Large intestine (tissue), 3 donors: ENCODE measurements at regions not wholly inside any gene's neighbourhood (a gene's known extent, or its start where the extent isn't known, plus 50 kb on each side); places are given as distances from the start of the nearest gene placed in this dataset.

Experiments
- DNase-seq, 2 donors: peaks; one replicate each; pipeline versions ENCODE4 v3.0.0 to v3.0.0-alpha.2; 2013
- H3K27ac ChIP-seq: one replicate; pipeline ENCODE4 v1.5.1; 2013; ENCODE audit warnings: low read length
- H3K27me3 ChIP-seq: 2 replicates; pipeline ENCODE4 v1.6.1; 2013; ENCODE audit warnings: low read length; ENCODE audit not compliant: control insufficient read depth, insufficient read depth
- H3K36me3 ChIP-seq: 2 replicates; pipeline ENCODE4 v1.6.1; 2013; ENCODE audit warnings: low read length; ENCODE audit not compliant: control insufficient read depth, insufficient read depth
- H3K4me1 ChIP-seq: one replicate; pipeline ENCODE4 v1.6.1; 2013; ENCODE audit warnings: low read length; ENCODE audit not compliant: control insufficient read depth, insufficient read depth
- H3K4me3 ChIP-seq: one replicate; pipeline ENCODE4 v1.5.1; 2013; ENCODE audit warnings: low read length
- H3K9me3 ChIP-seq: one replicate; pipeline ENCODE4 v1.6.1; 2013; ENCODE audit warnings: mild to moderate bottlenecking, low read depth, low read length, moderate library complexity; ENCODE audit not compliant: control insufficient read depth
- WGBS: methylation state at CpG from one replicate; pipeline ENCODE4 v1.1.5; 2013; ENCODE audit warnings: low lambda C conversion rate; ENCODE audit not compliant: insufficient coverage; 5-methylcytosine and 5-hydroxymethylcytosine counted together

DNA sequence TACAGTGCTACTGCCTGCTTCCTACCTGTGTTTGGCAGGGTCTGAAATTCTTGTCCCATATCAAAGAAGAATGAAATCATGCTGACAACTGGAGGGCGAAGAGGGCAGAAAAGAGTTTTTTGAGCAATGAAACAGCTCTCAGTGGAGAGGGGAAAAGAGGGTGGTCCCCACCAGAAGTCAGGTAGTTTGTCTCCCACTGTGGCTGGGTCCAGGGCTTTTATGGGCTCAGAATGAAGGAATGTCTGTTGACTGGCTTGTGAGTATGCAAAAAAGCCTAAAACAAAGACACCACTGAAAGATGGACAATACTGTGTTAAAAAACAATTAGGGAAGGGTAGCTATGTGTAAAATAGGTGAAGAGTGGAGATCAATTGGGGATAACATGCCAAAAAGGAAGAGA is 115.0 kb downstream of the ADAM29 start:
- WGBS: no CpG with 5 or more reads among the region's 1 CpG
- no peaks in the 10 kb centered on the region for H3K27me3 ChIP-seq
- H3K4me1 ChIP-seq: no peaks in the 10 kb centered on the region
- DNase-seq: no peak
- no peak overlapping the region for H3K4me3 ChIP-seq
- H3K9me3 ChIP-seq: no peaks in the 10 kb centered on the region
- no peaks in the 10 kb centered on the region for H3K36me3 ChIP-seq
- H3K27ac ChIP-seq: no peak overlapping the region

DNA sequence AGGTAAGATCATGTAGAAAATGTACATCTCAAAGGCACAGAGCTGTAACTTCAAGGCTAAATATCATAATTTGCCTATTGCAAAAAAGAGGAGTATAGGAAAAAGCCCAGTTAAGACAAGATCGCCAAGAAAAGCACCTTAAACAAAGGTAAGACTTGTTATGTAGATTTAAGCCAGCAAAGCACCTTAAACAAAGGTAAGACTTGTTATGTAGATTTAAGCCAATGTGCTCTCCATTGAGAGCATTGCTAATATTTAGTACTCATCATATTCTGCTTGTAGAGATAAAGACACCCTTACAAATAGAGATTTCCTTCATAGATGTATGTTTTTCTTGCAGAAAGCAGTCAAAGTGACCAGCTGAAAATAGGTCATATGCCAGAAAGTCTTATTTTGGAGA is 115.8 kb downstream of the ADAM29 start:
- Histone ChIP-seq H3K27ac (no peak overlapping the region), H3K36me3 (no peaks in the 10 kb centered on the region), H3K4me3 (no peak overlapping the region), H3K4me1 (no peaks in the 10 kb centered on the region), H3K27me3 (no peaks in the 10 kb centered on the region), H3K9me3 (no peaks in the 10 kb centered on the region)
- DNase-seq: no peak
- no CpG with 5 or more reads among the region's 1 CpG for WGBS

DNA sequence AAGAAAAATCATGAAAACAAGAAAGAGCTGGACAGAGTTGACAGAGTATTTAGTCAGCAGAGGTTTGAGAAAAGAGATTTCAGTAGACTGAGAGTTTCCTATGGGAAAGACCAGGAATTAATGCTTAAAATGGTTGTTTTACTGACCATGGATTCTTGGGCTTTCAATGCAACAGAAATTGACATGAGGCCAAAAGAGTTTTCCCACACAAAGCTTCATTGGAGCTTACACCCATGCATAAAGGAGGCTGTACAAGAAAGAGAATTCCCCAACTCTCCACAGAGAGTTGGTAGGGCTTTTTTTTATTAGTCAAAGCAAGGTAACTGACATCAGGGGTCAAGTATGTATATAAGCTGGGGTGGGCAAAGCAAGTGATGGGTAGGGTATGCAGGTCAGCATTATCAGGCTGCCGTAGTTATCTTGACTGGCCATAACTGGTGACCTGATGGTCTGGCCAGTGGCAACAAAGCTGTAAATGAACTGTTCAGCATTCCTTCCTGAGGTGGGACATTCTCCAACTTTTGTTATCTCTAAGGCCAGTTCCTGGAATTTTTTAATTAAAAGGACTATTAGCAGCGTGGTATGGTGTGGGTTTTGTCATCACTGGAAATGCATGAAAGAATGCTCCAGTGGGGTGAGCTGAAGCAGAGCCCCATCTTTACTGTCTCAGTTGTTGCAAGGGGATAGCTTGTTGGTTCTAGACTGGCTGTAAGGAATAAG is 117.0 kb downstream of the ADAM29 start:
- H3K4me1 ChIP-seq: no peaks in the 10 kb centered on the region
- DNase-seq: no peak
- no peaks in the 10 kb centered on the region for H3K27me3 ChIP-seq
- H3K27ac ChIP-seq: no peak overlapping the region
- no peak overlapping the region for H3K4me3 ChIP-seq
- H3K36me3 ChIP-seq: no peaks in the 10 kb centered on the region
- no CpG with 5 or more reads among the region's 2 CpGs for WGBS
- no peaks in the 10 kb centered on the region for H3K9me3 ChIP-seq

DNA sequence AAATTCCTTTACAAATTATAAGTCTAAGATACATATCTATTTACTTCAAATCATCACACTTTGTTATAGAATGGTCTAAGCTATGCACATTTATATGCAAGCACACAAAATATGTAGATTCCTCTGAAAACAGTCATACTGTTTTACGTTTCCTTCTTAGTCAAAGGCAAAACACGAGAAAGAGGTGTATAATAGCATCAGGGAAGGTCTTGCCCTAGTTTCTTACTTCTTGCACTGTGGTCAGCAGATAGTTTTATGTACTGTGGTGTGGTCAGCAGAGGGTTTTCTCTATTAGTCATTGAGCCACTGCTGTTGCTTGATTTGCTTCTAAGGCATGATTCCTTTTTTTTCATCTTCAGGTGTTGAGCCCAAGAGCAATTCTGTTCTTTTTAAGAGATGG is 117.7 kb downstream of the ADAM29 start:
- no peaks in the 10 kb centered on the region for H3K9me3 ChIP-seq
- no CpG with 5 or more reads among the region's 2 CpGs for WGBS
- H3K27ac ChIP-seq: no peak overlapping the region
- no peaks in the 10 kb centered on the region for H3K4me1 ChIP-seq
- H3K36me3 ChIP-seq: no peaks in the 10 kb centered on the region
- no peak overlapping the region for H3K4me3 ChIP-seq
- DNase-seq: no peak
- H3K27me3 ChIP-seq: no peaks in the 10 kb centered on the region

DNA sequence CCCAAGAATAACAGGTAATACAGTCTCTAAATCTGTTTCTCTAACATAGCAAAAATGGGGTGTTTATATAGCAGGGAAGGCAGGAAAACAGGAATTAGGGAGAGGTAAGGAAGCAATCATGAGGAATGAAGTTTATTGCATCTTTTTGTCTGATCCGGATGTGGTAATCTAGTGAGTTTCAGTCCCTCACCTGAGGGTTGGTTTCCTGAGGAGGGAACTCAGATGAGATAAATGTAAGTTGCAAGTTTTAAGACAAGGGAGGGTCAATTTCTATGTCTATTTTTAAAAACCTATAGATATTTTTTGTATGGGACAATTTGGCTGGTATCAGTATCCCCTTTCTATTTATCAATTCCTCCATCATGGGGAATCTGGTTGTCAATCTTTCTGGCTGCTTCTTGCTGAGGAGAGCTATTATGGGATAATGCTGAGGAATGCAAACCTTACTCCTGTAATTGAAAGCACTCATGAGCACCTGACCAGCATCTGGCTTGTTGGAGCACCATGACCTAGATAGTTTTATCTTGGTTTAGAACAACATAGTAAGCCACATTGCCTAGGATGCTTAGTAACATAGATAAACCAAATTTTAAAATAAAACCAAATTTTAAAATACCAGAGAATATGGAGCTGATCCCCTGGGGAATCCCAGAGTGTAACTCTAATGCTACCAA is 130.1 kb downstream of the ADAM29 start:
- WGBS: no CpG with 5 or more reads among the region's 1 CpG
- no peak for DNase-seq
- Histone ChIP-seq H3K36me3 (no peaks in the 10 kb centered on the region), H3K4me1 (no peaks in the 10 kb centered on the region), H3K27ac (no peak overlapping the region), H3K4me3 (no peak overlapping the region), H3K27me3 (no peaks in the 10 kb centered on the region), H3K9me3 (no peaks in the 10 kb centered on the region)

DNA sequence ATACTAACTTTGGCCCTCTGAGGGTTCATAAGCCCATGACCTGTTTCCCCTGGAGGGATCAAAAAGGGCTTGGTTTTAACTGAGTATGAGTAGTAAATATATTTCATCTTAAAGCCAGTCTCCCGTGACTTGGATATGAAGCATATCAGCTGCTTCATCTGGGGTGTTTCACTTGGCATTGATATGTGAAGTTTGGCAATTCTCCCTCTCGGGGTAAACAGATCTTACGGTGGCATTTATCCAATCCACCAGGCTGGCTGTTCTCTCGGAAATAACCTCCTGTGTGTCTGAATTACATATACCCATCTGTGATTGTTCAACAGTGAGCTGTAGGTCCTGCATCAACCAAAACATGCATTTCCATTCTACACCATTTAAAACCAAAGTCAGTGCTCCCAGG is 130.7 kb downstream of the ADAM29 start:
- Histone ChIP-seq H3K4me1 (no peaks in the 10 kb centered on the region), H3K27me3 (no peaks in the 10 kb centered on the region), H3K9me3 (no peaks in the 10 kb centered on the region), H3K27ac (no peak overlapping the region), H3K4me3 (no peak overlapping the region), H3K36me3 (no peaks in the 10 kb centered on the region)
- WGBS: no CpG with 5 or more reads among the region's 4 CpGs
- no peak for DNase-seq

DNA sequence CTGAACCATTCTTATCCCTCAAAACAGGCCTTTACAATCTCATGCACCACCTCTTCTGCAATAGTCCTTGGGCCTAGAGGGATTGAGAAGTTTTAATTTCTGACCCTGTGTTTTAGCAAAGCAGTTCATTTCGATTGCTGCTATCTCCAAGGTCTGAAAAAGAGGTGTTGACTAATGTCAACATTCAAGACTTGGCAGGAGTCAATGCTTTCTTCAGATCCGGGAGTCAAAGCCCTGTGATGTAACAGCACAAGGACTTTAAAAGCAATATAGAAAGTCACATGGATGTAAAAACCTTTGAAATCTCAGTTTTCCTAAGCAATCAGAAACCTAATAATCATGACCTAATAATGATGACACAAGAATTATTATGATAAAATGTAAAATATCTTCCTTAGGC is 133.8 kb downstream of the ADAM29 start:
- H3K4me1 ChIP-seq: no peaks in the 10 kb centered on the region
- no peaks in the 10 kb centered on the region for H3K9me3 ChIP-seq
- no peak overlapping the region for H3K4me3 ChIP-seq
- WGBS: no CpG with 5 or more reads among the region's 2 CpGs
- H3K36me3 ChIP-seq: no peaks in the 10 kb centered on the region
- no peaks in the 10 kb centered on the region for H3K27me3 ChIP-seq
- DNase-seq: no peak
- no peak overlapping the region for H3K27ac ChIP-seq

DNA sequence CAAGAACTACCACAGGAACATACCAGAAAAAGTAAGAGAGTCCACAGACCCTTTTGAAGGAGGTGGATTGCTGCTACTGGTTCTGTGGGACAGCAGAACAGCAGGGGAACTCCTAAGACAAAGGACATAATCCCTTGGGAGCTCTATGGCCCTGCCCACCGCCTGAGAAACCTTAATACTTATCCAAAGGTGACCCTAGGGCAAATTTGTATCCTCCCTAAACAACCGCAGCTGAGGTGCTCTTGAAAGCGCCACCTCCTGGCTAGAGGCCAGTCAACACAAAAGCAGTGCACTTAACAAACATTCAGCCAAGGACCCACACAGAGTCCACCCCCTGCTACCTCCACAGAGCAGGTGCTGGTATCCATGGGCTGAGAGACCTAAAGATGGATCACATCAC is 136.8 kb downstream of the ADAM29 start:
- Histone ChIP-seq H3K4me3 (no peak overlapping the region), H3K9me3 (no peaks in the 10 kb centered on the region), H3K27ac (no peak overlapping the region), H3K27me3 (no peaks in the 10 kb centered on the region), H3K36me3 (no peaks in the 10 kb centered on the region), H3K4me1 (no peaks in the 10 kb centered on the region)
- 80% methylated on average over 1 of the region's 3 CpGs for WGBS
- no peak for DNase-seq

DNA sequence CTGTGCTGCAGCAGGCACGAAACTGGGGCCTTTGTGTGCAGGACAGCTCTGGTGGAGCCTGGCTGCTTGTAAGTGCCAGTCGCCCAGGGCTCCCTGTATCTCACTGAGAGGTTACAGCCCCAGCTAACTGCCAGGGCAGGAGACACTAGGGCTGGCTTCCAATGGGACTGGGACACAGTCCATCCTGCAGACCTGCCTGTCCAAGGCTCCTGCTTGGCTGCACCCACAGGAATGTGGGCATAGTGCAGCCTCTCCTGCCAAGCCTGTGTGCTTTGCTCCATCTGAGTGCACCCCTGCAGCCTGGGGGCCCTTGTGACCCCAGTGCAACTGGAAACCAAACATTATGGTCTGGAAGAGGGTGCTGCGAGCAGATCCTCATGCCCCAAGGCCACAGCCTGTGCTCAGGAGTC is 144.0 kb downstream of the ADAM29 start:
- DNase-seq: no peak
- H3K36me3 ChIP-seq: no peaks in the 10 kb centered on the region
- H3K4me3 ChIP-seq: no peak overlapping the region
- no peaks in the 10 kb centered on the region for H3K4me1 ChIP-seq
- H3K27ac ChIP-seq: no peak overlapping the region
- no peaks in the 10 kb centered on the region for H3K9me3 ChIP-seq
- H3K27me3 ChIP-seq: no peaks in the 10 kb centered on the region
- WGBS: no CpG with 5 or more reads among the region's 3 CpGs

DNA sequence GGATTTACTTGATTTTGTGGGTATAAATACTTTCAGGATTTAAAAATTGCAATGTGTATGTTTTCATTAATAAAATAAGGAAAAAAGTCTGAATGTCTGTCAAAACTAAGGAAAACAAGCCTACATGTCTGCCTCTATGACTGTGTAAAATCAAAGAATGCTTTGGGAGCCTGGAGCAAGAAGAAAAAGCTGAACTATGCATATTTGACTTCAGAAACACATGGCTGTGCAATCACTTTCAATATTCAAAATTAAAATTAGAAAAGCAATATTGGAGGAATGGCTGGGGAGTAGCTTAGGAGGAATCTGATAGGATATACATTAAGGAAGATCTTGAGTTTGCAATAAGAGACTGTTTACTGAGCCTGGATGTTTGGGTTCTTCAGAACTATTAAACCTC is 147.1 kb downstream of the ADAM29 start:
- Histone ChIP-seq H3K9me3 (no peaks in the 10 kb centered on the region), H3K27ac (no peak overlapping the region), H3K27me3 (no peaks in the 10 kb centered on the region), H3K36me3 (no peaks in the 10 kb centered on the region), H3K4me3 (no peak overlapping the region), H3K4me1 (no peaks in the 10 kb centered on the region)
- DNase-seq: no peak
